Prostate gland (tissue), 2 donors: ENCODE measurements at regions not wholly inside any gene's neighbourhood (a gene's known extent, or its start where the extent isn't known, plus 50 kb on each side); places are given as distances from the start of the nearest gene placed in this dataset.
"Not testable (repeated sequence)": the region's sequence is repeated elsewhere in the genome, so short reads cannot be mapped to it uniquely, and the experiment has no call there.

ENCODE experiments used
- DNase-seq: peaks from one replicate; pipeline ENCODE4 v3.0.0-alpha.2; 2019; ENCODE audit warnings: low spot score
- H3K27ac ChIP-seq, 2 donors: fragments of 200-600 bp; sonication (generic); 2 replicates each; pipeline ENCODE4 v1.5.1; 2017 to 2019
- H3K27me3 ChIP-seq: fragments of 200-600 bp; sonication (generic); replicated peaks from 2 replicates; pipeline ENCODE4 v1.5.1; 2019; ENCODE audit not compliant: insufficient read depth
- H3K36me3 ChIP-seq, 2 donors: fragments of 200-600 bp; sonication (generic); 1 replicate in 1 of 2; 2 replicates in 1 of 2; pipeline versions ENCODE4 v1.5.1 to v1.8.1; 2017 to 2019
- H3K4me1 ChIP-seq: fragments of 200-600 bp; sonication (generic); replicated peaks from 2 replicates; pipeline ENCODE4 v1.5.1; 2019
- H3K4me3 ChIP-seq, 2 donors: fragments of 200-600 bp; sonication (generic); 2 replicates each; pipeline ENCODE4 v1.5.1; 2017 to 2019
- H3K9me3 ChIP-seq: fragments of 200-600 bp; sonication (generic); 2 replicates; pipeline ENCODE4 v1.5.1; 2017
- CTCF ChIP-seq, 4 experiments: fragments of 200-600 bp in 2 of 4; fragments of 450-650 bp in 2 of 4; sonication (generic) in 2 of 4; IDR thresholded peaks; 1 replicate in 3 of 4; 2 replicates in 1 of 4; pipeline ENCODE4 v1.5.1; 2016 to 2019; ENCODE audit warnings: antibody characterized with exemption in 4 of 4, mild to moderate bottlenecking in 2 of 4, moderate library complexity in 2 of 4
- POLR2A ChIP-seq: fragments of 450-650 bp; IDR thresholded peaks from one replicate; pipeline ENCODE4 v1.6.1; 2016; ENCODE audit warnings: antibody characterized with exemption, mild to moderate bottlenecking
- POLR2AphosphoS5 ChIP-seq: sonication (generic); formaldehyde crosslinking; IDR thresholded peaks from one replicate; pipeline ENCODE4 v1.6.1; 2017; ENCODE audit warnings: antibody characterized with exemption
- WGBS: methylation state at CpG from one replicate; pipeline ENCODE4 v1.1.5; 2018; 5-methylcytosine and 5-hydroxymethylcytosine counted together
- intact Hi-C: fragments of 100-400 bp; cut with DNase I; formaldehyde crosslinking; loops from one replicate; pipeline ENCODE4 v1.14.2; 2022

DNA sequence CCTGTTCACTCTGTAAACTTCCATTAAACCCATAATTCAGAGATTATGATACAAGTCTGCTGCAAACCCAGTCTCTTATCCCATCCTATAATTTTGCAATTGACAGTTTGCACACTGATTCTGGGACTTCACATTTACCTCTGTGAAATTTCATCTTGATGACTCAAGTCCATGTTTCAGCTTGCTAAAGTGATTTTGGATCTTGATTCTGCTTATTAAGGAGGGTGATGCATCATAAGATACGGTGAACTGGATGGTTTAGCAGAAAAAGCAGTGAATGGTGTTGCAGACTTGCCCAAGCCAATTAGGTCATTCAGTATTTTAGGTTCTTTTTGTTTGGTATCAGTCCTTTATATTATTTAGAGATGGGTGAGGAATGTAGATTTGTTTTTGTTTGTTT lies 125.5 kb upstream of the PODXL start:
- TF ChIP-seq CTCF (IDR thresholded peaks at IDR 0.05) (no peak), POLR2AphosphoS5 (no peak), POLR2A (no peak)
- H3K4me3 ChIP-seq, result no peak overlapping the region
- peaks cover 2% of the 10 kb centered on the region for H3K27me3 ChIP-seq
- WGBS, result 0% methylated on average over 1 of the region's 1 CpG
- H3K4me1 ChIP-seq, result no peaks in the 10 kb centered on the region
- no peak overlapping the region for H3K27ac ChIP-seq
- H3K9me3 ChIP-seq, result no peaks in the 10 kb centered on the region
- intact Hi-C loops, result no loop called here
- no peak for DNase-seq
- no peaks in the 10 kb centered on the region for H3K36me3 ChIP-seq

DNA sequence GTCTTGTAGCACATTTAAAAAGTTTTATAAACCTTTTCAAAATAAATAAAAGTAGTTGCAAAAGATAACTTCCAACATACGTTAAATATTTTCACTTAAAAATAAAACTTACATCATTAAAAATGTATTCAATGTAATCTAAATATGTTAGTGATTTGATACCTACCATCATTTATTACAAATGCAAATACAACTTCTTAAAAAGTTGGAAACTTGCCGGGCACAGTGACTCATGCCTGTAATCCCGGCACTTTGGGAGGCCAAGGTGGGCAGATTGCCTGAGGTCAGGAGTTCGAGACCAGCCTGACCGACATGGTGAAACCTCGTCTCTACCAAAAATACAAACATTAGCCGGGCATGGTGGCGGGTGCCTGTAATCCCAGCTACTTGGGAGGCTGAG lies 122.6 kb upstream of the PODXL start:
- H3K27ac ChIP-seq, H3K27me3 ChIP-seq, H3K36me3 ChIP-seq, H3K4me1 ChIP-seq, DNase-seq, intact Hi-C loops, H3K9me3 ChIP-seq, H3K4me3 ChIP-seq: not testable (repeated sequence)
- WGBS, result 68% methylated on average over 8 of the region's 8 CpGs

- intact Hi-C loops, DNase-seq, H3K27ac ChIP-seq, H3K27me3 ChIP-seq, H3K36me3 ChIP-seq, H3K4me1 ChIP-seq, H3K9me3 ChIP-seq, H3K4me3 ChIP-seq: not testable (repeated sequence)
- WGBS, result 94% methylated on average over 2 of the region's 2 CpGs
Measured at GRCh38 chr7:131676850-131677249, 120.4 kb upstream of the PODXL start.

GRCh38 chr7:131674131-131674530 lies 117.7 kb upstream of the PODXL start:
- no peak overlapping the region for H3K4me3 ChIP-seq
- no peaks in the 10 kb centered on the region for H3K4me1 ChIP-seq
- no peaks in the 10 kb centered on the region for H3K36me3 ChIP-seq
- intact Hi-C loops, result no loop called here
- TF ChIP-seq POLR2AphosphoS5 (no peak), POLR2A (no peak), CTCF (IDR thresholded peaks at IDR 0.05) (no peak)
- no peak overlapping the region for H3K27ac ChIP-seq
- WGBS, result 20% methylated on average over 3 of the region's 3 CpGs
- no peaks in the 10 kb centered on the region for H3K9me3 ChIP-seq
- no peaks in the 10 kb centered on the region for H3K27me3 ChIP-seq
- no peak for DNase-seq

GRCh38 chr7:131673576-131673975 lies 117.1 kb upstream of the PODXL start:
- H3K9me3 ChIP-seq, result no peaks in the 10 kb centered on the region
- no peak for DNase-seq
- no peaks in the 10 kb centered on the region for H3K36me3 ChIP-seq
- intact Hi-C loops, result no loop called here
- H3K27ac ChIP-seq, result no peak overlapping the region
- no peak for TF ChIP-seq POLR2A
- no peaks in the 10 kb centered on the region for H3K27me3 ChIP-seq
- WGBS, result 77% methylated on average over 3 of the region's 3 CpGs
- H3K4me3 ChIP-seq, result no peak overlapping the region
- no peaks in the 10 kb centered on the region for H3K4me1 ChIP-seq

- Histone ChIP-seq H3K36me3 (no peaks in the 10 kb centered on the region), H3K9me3 (no peaks in the 10 kb centered on the region), H3K4me1 (no peaks in the 10 kb centered on the region), H3K27ac (no peak overlapping the region), H3K27me3 (no peaks in the 10 kb centered on the region), H3K4me3 (no peak overlapping the region)
- no peak for DNase-seq
- intact Hi-C loops, result no loop called here
- no peak for TF ChIP-seq POLR2A
- no peak for TF ChIP-seq POLR2AphosphoS5
- TF ChIP-seq CTCF (IDR thresholded peaks at IDR 0.05), result no peak
- WGBS, result 65% methylated on average over 2 of the region's 2 CpGs
Measured at GRCh38 chr7:131670406-131670805, 114.0 kb upstream of the PODXL start.
